ENCODE measurements at regions not wholly inside any gene's neighbourhood (a gene's known extent, or its start where the extent isn't known, plus 50 kb on each side); places are given as distances from the start of the nearest gene placed in this dataset.
"Not testable (repeated sequence)": the region's sequence is repeated elsewhere in the genome, so short reads cannot be mapped to it uniquely, and the experiment has no call there.

- DNase-seq (ENCODE audit: missing footprints) (no peak), ATAC-seq (no peak)
- intact Hi-C loops (cut with DNase I): no loop called here
Measured at GRCh38 chr3:81105789-81106488, 655.5 kb downstream of the GBE1 start.

- DNase-seq (ENCODE audit: missing footprints) (no peak), ATAC-seq (no peak)
- intact Hi-C loops (cut with DNase I): no loop called here
Measured at GRCh38 chr3:81105206-81105605, 656.2 kb downstream of the GBE1 start.

- DNase-seq (ENCODE audit: missing footprints): no peak
- intact Hi-C loops (cut with DNase I): no loop called here
- no peak for ATAC-seq
Measured at GRCh38 chr3:81097889-81098288, 663.6 kb downstream of the GBE1 start.

GRCh38 chr3:81095956-81096355 lies 665.5 kb downstream of the GBE1 start:
- DNase-seq (ENCODE audit: missing footprints) (no peak), ATAC-seq (no peak)
- intact Hi-C loops (cut with DNase I): no loop called here

- ATAC-seq (no peak), DNase-seq (ENCODE audit: missing footprints) (no peak)
- intact Hi-C loops (cut with DNase I): no loop called here
Measured at GRCh38 chr3:81094986-81095385, 666.5 kb downstream of the GBE1 start.

GRCh38 chr3:81087607-81088006 lies 673.8 kb downstream of the GBE1 start:
- ATAC-seq (no peak), DNase-seq (ENCODE audit: missing footprints) (no peak)

GRCh38 chr3:81086348-81086747 lies 675.1 kb downstream of the GBE1 start:
- ATAC-seq: no peak
- DNase-seq (ENCODE audit: missing footprints): no peak
- intact Hi-C loops (cut with DNase I): no loop called here

More at GRCh38 chr3:81087607-81088006, 673.8 kb downstream of the GBE1 start:
- intact Hi-C loops (cut with DNase I): no loop called here

- intact Hi-C loops (cut with DNase I): no loop called here
- no peak for ATAC-seq
- DNase-seq (ENCODE audit: missing footprints): no peak
Measured at GRCh38 chr3:81080608-81081007, 680.8 kb downstream of the GBE1 start.

- DNase-seq (ENCODE audit: missing footprints) (no peak), ATAC-seq (no peak)
- intact Hi-C loops (cut with DNase I): no loop called here
Measured at GRCh38 chr3:81072591-81072990, 688.9 kb downstream of the GBE1 start.

GRCh38 chr3:81068546-81068945 lies 692.9 kb downstream of the GBE1 start:
- ATAC-seq (no peak), DNase-seq (ENCODE audit: missing footprints) (no peak)
- intact Hi-C loops (cut with DNase I): no loop called here

GRCh38 chr3:81063896-81064295 lies 697.5 kb downstream of the GBE1 start:
- DNase-seq (ENCODE audit: missing footprints) (no peak), ATAC-seq (no peak)
- intact Hi-C loops (cut with DNase I): no loop called here

GRCh38 chr3:81051133-81051532 lies 710.3 kb downstream of the GBE1 start:
- DNase-seq (ENCODE audit: missing footprints); ATAC-seq; intact Hi-C loops (cut with DNase I): not testable (repeated sequence)

GRCh38 chr3:81048058-81048665 lies 713.3 kb downstream of the GBE1 start:
- intact Hi-C loops (cut with DNase I): no loop called here
- ATAC-seq (no peak), DNase-seq (ENCODE audit: missing footprints) (no peak)

- no peak for ATAC-seq
- intact Hi-C loops (cut with DNase I): no loop called here
- no peak for DNase-seq (ENCODE audit: missing footprints)
Measured at GRCh38 chr3:81045976-81046375, 715.5 kb downstream of the GBE1 start.

GRCh38 chr3:81045246-81045645 lies 716.2 kb downstream of the GBE1 start:
- intact Hi-C loops (cut with DNase I): no loop called here
- ATAC-seq: no peak
- DNase-seq (ENCODE audit: missing footprints): no peak

GRCh38 chr3:81043660-81044199 lies 717.7 kb downstream of the GBE1 start:
- DNase-seq (ENCODE audit: missing footprints): no peak
- no peak for ATAC-seq
- intact Hi-C loops (cut with DNase I): no loop called here

GRCh38 chr3:81043009-81043408 lies 718.4 kb downstream of the GBE1 start:
- ATAC-seq: no peak
- intact Hi-C loops (cut with DNase I): no loop called here
- DNase-seq (ENCODE audit: missing footprints): no peak

GRCh38 chr3:81041331-81041730 lies 720.1 kb downstream of the GBE1 start:
- ATAC-seq (no peak), DNase-seq (ENCODE audit: missing footprints) (no peak)
- intact Hi-C loops (cut with DNase I): no loop called here

- intact Hi-C loops (cut with DNase I): no loop called here
- ATAC-seq: no peak
- no peak for DNase-seq (ENCODE audit: missing footprints)
Measured at GRCh38 chr3:81040107-81040506, 721.3 kb downstream of the GBE1 start.

- DNase-seq (ENCODE audit: missing footprints) (no peak), ATAC-seq (no peak)
- intact Hi-C loops (cut with DNase I): no loop called here
Measured at GRCh38 chr3:81033684-81034083, 727.8 kb downstream of the GBE1 start.

GRCh38 chr3:81033185-81033584 lies 728.3 kb downstream of the GBE1 start:
- ATAC-seq: no peak
- DNase-seq (ENCODE audit: missing footprints): no peak
- intact Hi-C loops (cut with DNase I): no loop called here
